H9 (cell line): ENCODE measurements at regions not wholly inside any gene's neighbourhood (a gene's known extent, or its start where the extent isn't known, plus 50 kb on each side); places are given as distances from the start of the nearest gene placed in this dataset.

Experiments used
- DNase-seq: peaks from one replicate; pipeline ENCODE4 v3.0.0-alpha.2; 2017
- H2AFZ ChIP-seq: one replicate; pipeline ENCODE4 v1.6.1; 2013; ENCODE audit warnings: mild to moderate bottlenecking, low read length, control low read depth, moderate library complexity
- H2AK5ac ChIP-seq: 2 replicates; pipeline ENCODE4 v1.6.1; 2013; ENCODE audit warnings: low read length, control low read depth, mixed read lengths; ENCODE audit not compliant: insufficient read length
- H2BK120ac ChIP-seq: one replicate; pipeline ENCODE4 v1.6.1; 2013; ENCODE audit warnings: low read depth, mild to moderate bottlenecking, low read length, control low read depth, inconsistent platforms; ENCODE audit not compliant: poor library complexity, severe bottlenecking
- H2BK12ac ChIP-seq: 2 replicates; pipeline ENCODE4 v1.6.1; 2013; ENCODE audit warnings: low read length, control low read depth, mixed read lengths, low read depth; ENCODE audit not compliant: insufficient read length
- H2BK15ac ChIP-seq: 2 replicates; pipeline ENCODE4 v1.6.1; 2013; ENCODE audit warnings: low read depth, low read length, control low read depth
- H2BK20ac ChIP-seq: one replicate; pipeline ENCODE4 v1.6.1; 2013; ENCODE audit warnings: low read depth, mild to moderate bottlenecking, low read length, control low read depth, inconsistent platforms; ENCODE audit not compliant: poor library complexity, severe bottlenecking
- H2BK5ac ChIP-seq: 2 replicates; pipeline ENCODE4 v1.6.1; 2013; ENCODE audit warnings: low read length, control low read depth, mixed read lengths; ENCODE audit not compliant: insufficient read length
- H3K14ac ChIP-seq: 2 replicates; pipeline ENCODE4 v1.6.1; 2013; ENCODE audit warnings: low read length, control low read depth; ENCODE audit not compliant: insufficient read depth
- H3K18ac ChIP-seq: 2 replicates; pipeline ENCODE4 v1.6.1; 2013; ENCODE audit warnings: low read depth, mild to moderate bottlenecking, mixed read lengths, low read length, control low read depth; ENCODE audit not compliant: insufficient read length
- H3K23ac ChIP-seq: 2 replicates; pipeline ENCODE4 v1.6.1; 2013; ENCODE audit warnings: low read length, control low read depth, mixed read lengths, low read depth; ENCODE audit not compliant: insufficient read length
- H3K23me2 ChIP-seq: 2 replicates; pipeline ENCODE4 v1.6.1; 2013; ENCODE audit warnings: low read depth, mild to moderate bottlenecking, mixed read lengths, low read length, control low read depth; ENCODE audit not compliant: insufficient read length, poor library complexity, severe bottlenecking
- H3K27ac ChIP-seq: 2 replicates; pipeline ENCODE4 v1.5.1; 2013; ENCODE audit warnings: low read length, control low read depth, mixed read lengths, low read depth; ENCODE audit not compliant: insufficient read length
- H3K27me3 ChIP-seq: 2 replicates; pipeline ENCODE4 v1.6.1; 2013; ENCODE audit warnings: low read length, control low read depth, inconsistent platforms; ENCODE audit not compliant: insufficient read depth
- H3K4ac ChIP-seq: 2 replicates; pipeline ENCODE4 v1.6.1; 2013; ENCODE audit warnings: low read depth, mild to moderate bottlenecking, control low read depth, inconsistent platforms, low read length, moderate library complexity
- H3K4me1 ChIP-seq: 2 replicates; pipeline ENCODE4 v1.6.1; 2013; ENCODE audit warnings: low read length, control low read depth, inconsistent platforms; ENCODE audit not compliant: insufficient read depth
- H3K4me2 ChIP-seq: 2 replicates; pipeline ENCODE4 v1.6.1; 2013; ENCODE audit warnings: low read length, control low read depth, mixed read lengths; ENCODE audit not compliant: insufficient read length, insufficient read depth
- H3K56ac ChIP-seq: 2 replicates; pipeline ENCODE4 v1.6.1; 2013; ENCODE audit warnings: low read depth, mild to moderate bottlenecking, mixed read lengths, low read length, control low read depth; ENCODE audit not compliant: insufficient read length
- H3K79me1 ChIP-seq: 2 replicates; pipeline ENCODE4 v1.6.1; 2013; ENCODE audit warnings: low read depth, mild to moderate bottlenecking, moderate library complexity, low read length, control low read depth, inconsistent platforms; ENCODE audit not compliant: insufficient read depth, poor library complexity, severe bottlenecking
- H3K79me2 ChIP-seq: 2 replicates; pipeline ENCODE4 v1.6.1; 2013; ENCODE audit warnings: low read length, control low read depth, inconsistent platforms; ENCODE audit not compliant: insufficient read depth
- H3K9ac ChIP-seq: 2 replicates; pipeline ENCODE4 v1.6.1; 2013; ENCODE audit warnings: low read length, control low read depth, mixed read lengths; ENCODE audit not compliant: insufficient read length; ENCODE audit errors: extremely low read depth
- H3K9me3 ChIP-seq: one replicate; pipeline ENCODE4 v1.6.1; 2013; ENCODE audit warnings: low read depth, low read length, inconsistent platforms; ENCODE audit not compliant: control insufficient read depth
- H3T11ph ChIP-seq: one replicate; pipeline ENCODE4 v1.6.1; 2013; ENCODE audit warnings: mild to moderate bottlenecking, low read length, control low read depth, inconsistent platforms
- H4K20me1 ChIP-seq: one replicate; pipeline ENCODE4 v1.6.1; 2013; ENCODE audit not compliant: control insufficient read depth, insufficient read length, insufficient read depth
- H4K5ac ChIP-seq: 2 replicates; pipeline ENCODE4 v1.6.1; 2013; ENCODE audit warnings: low read depth, mild to moderate bottlenecking, mixed read lengths, low read length, control low read depth; ENCODE audit not compliant: insufficient read length
- H4K8ac ChIP-seq: replicated peaks from 2 replicates; pipeline ENCODE4 v1.6.1; 2013; ENCODE audit warnings: low read length, control low read depth, mixed read lengths, low read depth; ENCODE audit not compliant: insufficient read length
- H4K91ac ChIP-seq: 2 replicates; pipeline ENCODE4 v1.6.1; 2013; ENCODE audit warnings: low read depth, mild to moderate bottlenecking, moderate library complexity, mixed read lengths, low read length, control low read depth; ENCODE audit not compliant: insufficient read length
- H3K27ac Mint-ChIP-seq, 3 experiments: 2 replicates in 2 of 3; 3 replicates in 1 of 3; pipeline ENCODE4 v1.8.0; 2020 to 2021; ENCODE audit warnings: mixed read lengths in 3 of 3, mild to moderate bottlenecking in 1 of 3, moderate library complexity in 1 of 3
- H3K27me3 Mint-ChIP-seq: 2 replicates; pipeline ENCODE4 v1.8.0; 2021; ENCODE audit warnings: low read depth, mild to moderate bottlenecking, moderate library complexity, mixed read lengths
- H3K36me3 Mint-ChIP-seq, 3 experiments: 2 replicates in 2 of 3; 3 replicates in 1 of 3; pipeline ENCODE4 v1.8.0; 2020 to 2021; ENCODE audit warnings: low read depth in 3 of 3, mixed read lengths in 3 of 3; ENCODE audit not compliant: insufficient read depth in 1 of 3
- H3K4me1 Mint-ChIP-seq, 2 experiments: 2 replicates each; pipeline ENCODE4 v1.8.0; 2020; ENCODE audit warnings: mixed read lengths in 2 of 2
- H3K4me3 Mint-ChIP-seq, 2 experiments: 2 replicates in 1 of 2; 3 replicates in 1 of 2; pipeline ENCODE4 v1.8.0; 2020 to 2021; ENCODE audit warnings: mild to moderate bottlenecking in 2 of 2, mixed read lengths in 2 of 2, moderate library complexity in 1 of 2
- H3K9me3 Mint-ChIP-seq, 2 experiments: 2 replicates in 1 of 2; 3 replicates in 1 of 2; pipeline ENCODE4 v1.8.0; 2020; ENCODE audit warnings: mild to moderate bottlenecking in 2 of 2, mixed read lengths in 2 of 2, moderate library complexity in 1 of 2
- CTCF ChIP-seq: fragments of 200-600 bp; sonication (generic); conservative IDR thresholded peaks from 3 replicates; pipeline ENCODE4 v1.8.0; 2021; ENCODE audit warnings: antibody characterized with exemption, mild to moderate bottlenecking
- WGBS: extraction: QIAGEN DNeasy Blood & Tissue Kit; methylation state at CpG from one replicate; pipeline ENCODE4 v1.1.7; 2013; ENCODE audit warnings: missing lambda C conversion rate, low lambda C conversion rate, mixed read lengths; ENCODE audit not compliant: insufficient read length; ENCODE audit errors: extremely low coverage; 5-methylcytosine and 5-hydroxymethylcytosine counted together

- Histone ChIP-seq H2BK12ac (no peak overlapping the region), H3K79me2 (no peaks in the 10 kb centered on the region), H3K27me3 (no peaks in the 10 kb centered on the region), H4K91ac (no peak overlapping the region), H4K5ac (no peak overlapping the region), H2BK5ac (no peak overlapping the region), H3K9me3 (no peaks in the 10 kb centered on the region), H3T11ph (no peak overlapping the region), H3K4ac (no peak overlapping the region), H3K18ac (no peak overlapping the region), H4K8ac (no peak overlapping the region), H2BK20ac (no peak overlapping the region), H2AFZ (no peak overlapping the region), H3K4me2 (no peak overlapping the region), H3K79me1 (no peaks in the 10 kb centered on the region), H3K4me1 (no peaks in the 10 kb centered on the region; the same call in 1 of the 2 replicates), H3K23ac (no peak overlapping the region), H3K14ac (no peak overlapping the region), H4K20me1 (no peaks in the 10 kb centered on the region), H3K23me2 (no peaks in the 10 kb centered on the region), H3K9ac (no peak overlapping the region), H2AK5ac (no peak overlapping the region), H3K27ac (no peak overlapping the region), H3K56ac (no peak overlapping the region), H2BK120ac (no peak overlapping the region), H2BK15ac (no peak overlapping the region)
- H3K27ac Mint-ChIP-seq = no peak overlapping the region
- no CpG with 5 or more reads among the region's 15 CpGs for WGBS
- H3K4me3 Mint-ChIP-seq = no peak overlapping the region
- peaks cover 23 to 27% of the 10 kb centered on the region in 2 experiments for H3K4me1 Mint-ChIP-seq
- H3K27me3 Mint-ChIP-seq = peaks cover 7% of the 10 kb centered on the region; the same call in 1 of the 2 replicates
- TF ChIP-seq CTCF = no peak
- no peak for DNase-seq
- no peaks in the 10 kb centered on the region for H3K36me3 Mint-ChIP-seq
- no peaks in the 10 kb centered on the region; a peak in 1 of 5 replicates for H3K9me3 Mint-ChIP-seq
Measured at GRCh38 chr14:98167705-98168104, 1104.3 kb downstream of the BCL11B start.
